Heart left ventricle (tissue), 13 donors: ENCODE measurements at regions not wholly inside any gene's neighbourhood (a gene's known extent, or its start where the extent isn't known, plus 50 kb on each side); places are given as distances from the start of the nearest gene placed in this dataset.

ENCODE experiments used
- POLR2A ChIP-seq, 2 donors: fragments of 450-650 bp; IDR thresholded peaks; one replicate each; pipeline ENCODE4 v1.6.1; 2017; ENCODE audit warnings: antibody characterized with exemption in 2 of 2, mild to moderate bottlenecking in 2 of 2, moderate library complexity in 2 of 2
- TF ChIP-seq, protein P1 (sequence below), 12 donors: fragments of 200-600 bp; sonication (generic) in 4 of 12; IDR thresholded peaks; one replicate each; pipeline versions ENCODE4 v1.5.0 to v1.8.0; 2018 to 2022; ENCODE audit warnings: antibody characterized with exemption in 12 of 12, mild to moderate bottlenecking in 5 of 12
- donor health status: ischemic (EF 13 %, LVEDD 7.1; RV severe dilation, severe dysfunction).
- donor health status: DM: no; HTN: yes; CAD: no.
- donor health status: DM: no; HTN: no; CAD: no.
- donor health status: ischemic (EF 25% LVEDD 6.9; RV normal size, moderate dysfunction).
- donor health status: ischemic (EF 25% LVEDD 5.7; RV mildly dilated, moderate dysfunction).
- donor health status: ischemic (EF 35%, LVEDD 5.7; RV mildly dilated, moderate dysfunction).
- donor health status: nonischemic (EF 11% LVEDD 7.7; RV severe dilation, severe dysfunction).
- donor health status: DM: yes; HTN: yes; CAD: no.
- donor health status: PGD.
- donor health status: ischemic (EF 29% LVEDD 5.4; RV normal size, mild dysfunction).
- donor health status: nonischemic (EF 23%, LVEDD 6.1; RV moderate dilation, normal function).

DNA sequence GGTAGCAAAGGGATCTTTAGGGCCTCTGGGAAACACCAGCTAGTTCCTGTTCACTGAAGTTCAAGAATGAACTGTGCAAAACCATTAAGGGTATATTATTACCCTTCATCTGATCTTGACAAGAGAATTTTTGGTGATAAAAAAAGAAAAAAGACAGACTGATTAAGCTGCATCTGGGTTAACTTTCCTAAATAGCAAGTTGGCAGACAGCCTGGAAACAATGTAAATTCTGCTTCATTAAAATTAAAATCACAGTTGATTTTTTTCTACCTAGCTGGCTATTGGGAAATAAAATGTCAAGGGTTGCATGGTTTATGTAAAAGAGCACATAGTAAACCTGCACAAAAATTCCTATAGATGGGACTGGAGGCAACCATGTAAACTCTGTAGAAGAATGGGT, 126.6 kb upstream of the PRKD1 start:
- TF ChIP-seq, protein P1, sequence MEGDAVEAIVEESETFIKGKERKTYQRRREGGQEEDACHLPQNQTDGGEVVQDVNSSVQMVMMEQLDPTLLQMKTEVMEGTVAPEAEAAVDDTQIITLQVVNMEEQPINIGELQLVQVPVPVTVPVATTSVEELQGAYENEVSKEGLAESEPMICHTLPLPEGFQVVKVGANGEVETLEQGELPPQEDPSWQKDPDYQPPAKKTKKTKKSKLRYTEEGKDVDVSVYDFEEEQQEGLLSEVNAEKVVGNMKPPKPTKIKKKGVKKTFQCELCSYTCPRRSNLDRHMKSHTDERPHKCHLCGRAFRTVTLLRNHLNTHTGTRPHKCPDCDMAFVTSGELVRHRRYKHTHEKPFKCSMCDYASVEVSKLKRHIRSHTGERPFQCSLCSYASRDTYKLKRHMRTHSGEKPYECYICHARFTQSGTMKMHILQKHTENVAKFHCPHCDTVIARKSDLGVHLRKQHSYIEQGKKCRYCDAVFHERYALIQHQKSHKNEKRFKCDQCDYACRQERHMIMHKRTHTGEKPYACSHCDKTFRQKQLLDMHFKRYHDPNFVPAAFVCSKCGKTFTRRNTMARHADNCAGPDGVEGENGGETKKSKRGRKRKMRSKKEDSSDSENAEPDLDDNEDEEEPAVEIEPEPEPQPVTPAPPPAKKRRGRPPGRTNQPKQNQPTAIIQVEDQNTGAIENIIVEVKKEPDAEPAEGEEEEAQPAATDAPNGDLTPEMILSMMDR (IDR thresholded peaks at IDR 0.05): no peak
- no peak for TF ChIP-seq POLR2A (IDR thresholded peaks at IDR 0.05)
